Colon (tissue), 2 donors: ENCODE measurements at regions not wholly inside any gene's neighbourhood (a gene's known extent, or its start where the extent isn't known, plus 50 kb on each side); places are given as distances from the start of the nearest gene placed in this dataset.

Source experiments
- FAIRE-seq: peaks from 2 replicates; lab custom pipeline; 2012; peaks lifted over from hg19 to GRCh38; lab: Jason Lieb, UNC
- donor health status: control.
- donor health status: control.

- no peak for FAIRE-seq
These were observed 595.9 kb downstream of the KCNJ3 start for GRCh38 chr2:155294358-155294757.

- FAIRE-seq, result no peak
These were observed 583.4 kb downstream of the KCNJ3 start for GRCh38 chr2:155281907-155282306.

- FAIRE-seq, result no peak
These were observed 574.8 kb downstream of the KCNJ3 start for GRCh38 chr2:155273323-155273722.

- no peak for FAIRE-seq
These were observed 568.1 kb downstream of the KCNJ3 start for GRCh38 chr2:155266583-155266982.

- no peak for FAIRE-seq
These were observed 567.6 kb downstream of the KCNJ3 start for GRCh38 chr2:155266109-155266508.

GRCh38 chr2:155256803-155257202 lies 558.3 kb downstream of the KCNJ3 start:
- FAIRE-seq, result no peak

- no peak for FAIRE-seq
These were observed 552.3 kb downstream of the KCNJ3 start for GRCh38 chr2:155250800-155251199.

GRCh38 chr2:155240176-155240575 lies 541.7 kb downstream of the KCNJ3 start:
- FAIRE-seq, result no peak

- no peak for FAIRE-seq
These were observed 537.2 kb downstream of the KCNJ3 start for GRCh38 chr2:155235710-155236109.

GRCh38 chr2:155223781-155224406 lies 525.4 kb downstream of the KCNJ3 start:
- no peak for FAIRE-seq

GRCh38 chr2:155218945-155219344 lies 520.5 kb downstream of the KCNJ3 start:
- FAIRE-seq, result no peak

- no peak for FAIRE-seq
These were observed 519.9 kb downstream of the KCNJ3 start for GRCh38 chr2:155218292-155218924.

- no peak for FAIRE-seq
These were observed 516.7 kb downstream of the KCNJ3 start for GRCh38 chr2:155215037-155215707.

GRCh38 chr2:155209696-155210450 lies 511.4 kb downstream of the KCNJ3 start:
- no peak for FAIRE-seq

- no peak for FAIRE-seq
These were observed 504.7 kb downstream of the KCNJ3 start for GRCh38 chr2:155203178-155203577.

- no peak for FAIRE-seq
These were observed 502.3 kb downstream of the KCNJ3 start for GRCh38 chr2:155200753-155201152.

GRCh38 chr2:155190342-155190741 lies 491.8 kb downstream of the KCNJ3 start:
- no peak for FAIRE-seq

GRCh38 chr2:155178921-155179320 lies 480.4 kb downstream of the KCNJ3 start:
- no peak for FAIRE-seq

GRCh38 chr2:155176345-155176744 lies 477.9 kb downstream of the KCNJ3 start:
- no peak for FAIRE-seq

- no peak for FAIRE-seq
These were observed 470.8 kb downstream of the KCNJ3 start for GRCh38 chr2:155169317-155169716.

- no peak for FAIRE-seq
These were observed 464.0 kb downstream of the KCNJ3 start for GRCh38 chr2:155162494-155162893.

GRCh38 chr2:155161314-155161713 lies 462.8 kb downstream of the KCNJ3 start:
- no peak for FAIRE-seq

GRCh38 chr2:155157711-155158110 lies 459.2 kb downstream of the KCNJ3 start:
- no peak for FAIRE-seq
